ENCODE measurements at regions not wholly inside any gene's neighbourhood (a gene's known extent, or its start where the extent isn't known, plus 50 kb on each side); places are given as distances from the start of the nearest gene placed in this dataset.
"Not testable (repeated sequence)": the region's sequence is repeated elsewhere in the genome, so short reads cannot be mapped to it uniquely, and the experiment has no call there.

DNA sequence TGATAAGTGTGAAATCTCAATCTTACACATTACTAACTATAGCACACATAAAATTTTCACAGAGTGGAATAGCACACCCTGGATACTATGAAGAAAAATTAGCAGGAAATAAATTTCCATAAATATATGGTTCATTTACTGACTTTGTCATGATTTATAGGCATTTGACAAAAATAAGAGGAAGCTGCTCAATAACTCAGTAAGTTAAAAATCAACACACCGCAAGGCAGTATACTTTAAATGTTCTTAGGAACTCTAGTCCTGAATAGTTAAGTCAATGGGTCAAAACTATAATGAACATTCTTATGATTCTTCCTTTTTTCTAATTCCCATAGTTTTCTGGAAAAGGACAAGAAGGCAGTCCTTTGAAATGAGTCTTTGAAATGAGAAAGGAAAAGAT lies 1557.8 kb upstream of the RAG2 start:
- DNase-seq (ENCODE audit: low spot score) = no peak

DNA sequence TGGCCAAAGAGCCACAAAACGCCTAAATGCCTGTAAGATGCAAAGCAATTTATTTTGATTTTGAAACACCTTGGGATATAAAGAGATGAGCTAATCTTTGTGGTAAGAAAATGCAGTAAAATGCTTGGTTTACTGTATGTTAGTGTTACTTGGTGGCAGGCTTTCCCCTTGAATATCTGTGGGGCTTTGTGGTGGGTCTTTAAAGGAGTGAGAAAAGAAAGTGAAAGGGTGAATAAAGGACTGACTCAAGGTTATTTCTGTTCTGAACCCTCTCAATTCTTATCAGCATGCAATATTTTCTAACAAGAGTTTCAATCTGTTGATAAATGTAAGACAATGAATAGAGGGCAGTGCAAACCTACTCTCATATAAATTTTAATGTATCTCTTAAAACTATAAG lies 1555.9 kb upstream of the RAG2 start:
- no peak for DNase-seq (ENCODE audit: low spot score)

DNA sequence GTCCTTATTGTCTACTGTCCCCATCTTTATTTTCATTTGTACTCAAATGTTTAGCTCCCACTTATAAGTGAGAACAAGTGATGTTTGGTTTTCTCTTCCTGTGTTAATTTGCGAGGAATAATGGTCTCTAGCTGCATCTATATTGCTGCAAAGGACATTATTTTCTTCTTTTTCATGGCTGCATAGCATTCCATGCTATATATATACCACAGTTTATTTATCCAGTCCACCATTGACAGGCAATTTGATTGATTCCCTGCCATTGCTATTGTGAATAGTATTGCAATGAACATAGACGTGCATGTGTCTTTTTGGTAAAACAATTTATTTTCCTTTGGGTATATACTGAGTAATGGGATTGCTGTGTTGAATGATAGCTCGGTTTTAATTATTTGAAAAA lies 1545.8 kb upstream of the RAG2 start:
- DNase-seq (ENCODE audit: low spot score) = no peak

DNA sequence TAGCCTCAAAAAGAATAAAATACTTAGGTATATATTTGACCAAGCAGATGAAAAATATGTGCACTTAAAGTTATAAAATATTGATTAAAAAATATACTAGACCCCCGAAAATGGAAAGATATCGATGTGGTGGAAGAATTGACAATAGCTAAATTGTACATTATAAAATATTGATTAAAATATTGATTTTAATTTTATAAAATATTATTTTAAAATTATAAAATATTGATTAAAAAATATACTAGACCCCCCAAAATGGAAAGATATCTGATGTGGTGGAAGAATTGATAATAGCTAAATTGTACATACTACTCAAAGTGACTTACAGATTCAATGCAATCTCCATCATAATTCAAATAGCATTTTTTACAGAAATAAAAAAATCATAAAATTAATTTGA lies 1540.9 kb upstream of the RAG2 start:
- DNase-seq (ENCODE audit: low spot score) = no peak

DNA sequence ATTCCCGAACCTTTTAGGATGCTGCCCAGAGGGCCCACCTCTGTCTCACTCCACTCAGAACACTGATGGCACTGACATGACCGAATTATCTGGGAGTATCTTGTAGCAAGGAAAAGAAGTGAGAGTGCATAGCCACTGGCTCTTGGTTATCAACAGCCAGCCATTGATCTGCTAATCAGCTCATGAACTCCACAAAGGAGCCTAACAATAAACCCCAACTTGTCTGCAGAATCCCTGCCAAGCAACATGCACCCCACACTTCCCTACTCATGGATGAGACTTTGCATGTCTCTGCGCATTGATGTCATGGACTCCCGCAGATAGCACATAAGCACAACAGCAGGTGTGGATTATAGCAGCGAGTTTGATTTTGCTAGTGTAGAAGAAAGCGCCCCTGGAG lies 1538.9 kb upstream of the RAG2 start:
- no peak for DNase-seq (ENCODE audit: low spot score)

DNA sequence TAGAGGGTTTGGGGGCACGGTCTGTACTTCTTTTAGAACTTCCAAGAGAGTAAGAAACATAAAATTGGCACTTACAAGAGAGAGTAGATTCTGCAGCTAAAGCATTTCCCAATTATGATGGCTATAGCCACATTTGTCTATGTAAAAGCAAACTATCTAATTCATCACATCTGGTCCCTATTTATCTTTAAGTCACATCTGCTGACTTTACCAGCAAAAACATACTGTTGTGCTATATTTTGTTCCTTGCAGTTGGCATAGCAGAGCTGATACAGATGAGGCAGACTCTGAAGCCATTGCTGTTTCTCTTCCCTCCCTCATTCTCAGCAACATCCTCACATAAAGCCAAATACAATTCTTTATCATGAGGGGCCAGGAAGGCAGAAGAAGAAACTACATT lies 1533.5 kb upstream of the RAG2 start:
- no peak for DNase-seq (ENCODE audit: low spot score)

DNA sequence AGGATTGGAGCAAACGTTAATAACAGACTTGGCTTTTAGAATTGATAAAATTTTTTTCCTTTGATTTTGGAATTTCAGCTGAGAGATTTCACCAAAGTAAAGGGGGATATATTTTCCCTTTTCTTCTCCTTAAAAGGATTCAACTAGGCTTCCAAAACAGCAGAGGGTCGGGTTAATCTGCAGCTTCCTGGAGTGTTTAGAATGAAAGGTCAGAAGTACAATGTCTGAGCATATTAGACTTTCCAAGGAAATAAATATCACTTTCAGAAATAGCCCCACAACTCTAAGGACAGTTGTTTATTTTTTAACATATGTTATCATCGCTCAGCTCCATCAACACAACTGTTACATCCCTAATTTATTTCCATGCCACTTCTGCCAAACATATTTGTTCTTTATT lies 1532.9 kb upstream of the RAG2 start:
- DNase-seq (ENCODE audit: low spot score) = no peak

DNA sequence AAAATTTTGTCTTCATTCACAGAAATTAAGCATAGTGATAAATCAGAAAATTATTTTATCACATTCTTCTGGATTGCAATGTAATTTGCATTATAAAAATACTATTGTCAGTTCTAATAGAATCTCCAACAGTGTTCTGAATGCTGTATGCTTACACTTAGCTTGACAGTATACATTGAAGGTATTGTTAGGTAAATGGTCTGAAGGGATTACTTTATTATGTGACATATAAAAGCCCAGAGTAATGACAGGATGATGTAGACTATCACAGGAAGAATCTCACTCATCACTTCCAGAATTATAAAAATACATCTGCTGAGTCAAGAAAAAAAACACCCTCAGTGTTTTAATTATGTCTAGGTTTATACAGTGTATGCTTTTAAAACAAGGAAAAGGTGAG lies 1532.5 kb upstream of the RAG2 start:
- DNase-seq (ENCODE audit: low spot score) = no peak

- no peak for DNase-seq (ENCODE audit: low spot score)
Observed at GRCh38 chr11:38123673-38124072, 1525.6 kb upstream of the RAG2 start.

DNA sequence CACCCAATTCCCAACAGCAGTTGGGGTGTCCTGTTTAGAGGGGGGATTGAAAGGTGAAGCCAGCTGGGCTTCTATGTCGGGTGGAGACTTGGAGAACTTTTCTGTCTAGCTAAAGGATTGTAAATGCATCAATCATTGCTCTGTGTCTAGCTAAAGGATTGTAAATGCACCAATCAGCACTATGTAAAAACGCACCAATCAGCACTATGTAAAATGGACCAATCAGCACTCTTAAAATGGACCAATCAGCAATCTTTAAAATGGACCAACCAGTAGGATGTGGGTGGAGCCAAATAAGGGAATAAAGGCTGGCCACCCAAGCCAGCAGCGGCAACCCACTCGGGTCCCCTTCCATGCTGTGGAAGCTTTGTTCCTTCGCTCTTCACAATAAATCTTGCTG lies 1518.6 kb upstream of the RAG2 start:
- DNase-seq (ENCODE audit: low spot score) = not testable (repeated sequence)

DNA sequence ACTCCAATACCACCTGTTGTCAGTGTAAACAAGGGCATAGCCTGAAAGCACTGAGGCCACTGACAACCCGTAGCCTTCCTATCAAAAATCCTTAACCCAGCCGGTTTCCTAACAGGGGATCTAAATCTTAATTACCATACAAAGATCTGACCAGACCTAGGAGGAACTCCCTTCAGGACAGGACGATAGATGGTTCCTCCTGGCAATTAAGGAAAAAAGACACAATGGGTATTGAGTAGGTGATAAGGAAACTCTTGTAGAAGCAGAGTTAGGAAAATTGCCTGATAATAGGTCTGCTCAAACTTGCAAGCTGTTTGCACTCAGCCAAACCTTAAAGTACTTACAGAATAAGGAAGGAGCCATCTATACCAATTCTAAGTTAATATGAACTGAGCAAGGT lies 1517.3 kb upstream of the RAG2 start:
- DNase-seq (ENCODE audit: low spot score) = not testable (repeated sequence)

GRCh38 chr11:38100836-38101462 lies 1502.9 kb upstream of the RAG2 start:
- DNase-seq (ENCODE audit: low spot score) = no peak

DNA sequence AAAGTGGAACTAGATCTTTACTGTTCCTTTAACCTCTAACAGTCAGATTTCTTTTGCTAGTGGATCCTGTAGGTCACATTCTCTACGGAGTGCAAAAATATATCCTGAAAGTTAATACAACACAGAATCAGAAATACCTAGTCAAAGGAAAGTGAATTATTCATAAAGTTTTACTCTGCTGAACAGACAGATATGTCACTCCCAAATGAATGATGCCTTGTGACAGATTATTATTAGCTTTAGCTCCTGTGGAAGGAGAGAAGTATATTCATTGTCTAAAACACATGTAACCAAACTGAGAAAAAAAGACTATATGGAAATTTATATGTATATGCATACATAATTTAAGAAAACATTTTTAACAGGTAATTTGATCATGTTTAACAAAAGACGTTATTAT lies 1497.2 kb upstream of the RAG2 start:
- no peak for DNase-seq (ENCODE audit: low spot score)

DNA sequence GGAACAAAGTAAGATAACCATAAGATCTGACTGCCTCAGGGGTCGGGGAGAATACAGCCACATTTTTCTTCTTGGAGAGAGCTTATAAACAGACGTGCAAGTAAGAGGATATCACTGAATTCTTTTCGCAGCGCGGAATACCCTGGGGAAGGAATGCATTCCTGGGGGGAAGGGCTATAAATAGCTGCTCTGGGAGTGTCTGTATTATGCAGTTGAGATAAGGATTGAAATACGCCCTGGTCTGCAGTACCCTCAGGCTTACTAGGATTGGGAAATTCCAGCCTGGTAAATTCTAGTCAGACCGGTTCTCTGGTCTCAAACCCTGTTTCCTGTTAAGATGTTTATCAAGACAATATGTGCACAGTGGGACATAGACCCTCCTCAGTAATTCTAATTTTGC lies 1491.7 kb upstream of the RAG2 start:
- no peak for DNase-seq (ENCODE audit: low spot score)

DNA sequence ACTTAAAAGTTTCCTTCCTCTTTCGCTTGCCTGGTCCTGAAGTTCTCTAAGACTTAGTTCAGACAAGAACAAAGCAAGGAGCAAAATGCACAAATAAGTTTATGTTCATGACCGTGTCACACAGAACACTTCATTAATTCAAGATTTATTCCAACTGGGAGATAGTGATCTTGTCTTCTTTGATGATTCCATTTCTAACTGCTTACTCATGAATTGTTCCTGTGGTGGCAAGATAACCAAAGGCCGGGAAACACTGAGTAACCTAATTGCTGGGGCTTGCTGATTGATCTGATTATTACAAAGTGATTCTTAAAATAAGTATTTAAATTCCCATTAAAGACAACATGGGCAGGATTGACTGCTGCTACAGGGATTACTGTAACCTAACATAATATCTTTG lies 1462.9 kb upstream of the RAG2 start:
- DNase-seq (ENCODE audit: low spot score) = no peak

DNA sequence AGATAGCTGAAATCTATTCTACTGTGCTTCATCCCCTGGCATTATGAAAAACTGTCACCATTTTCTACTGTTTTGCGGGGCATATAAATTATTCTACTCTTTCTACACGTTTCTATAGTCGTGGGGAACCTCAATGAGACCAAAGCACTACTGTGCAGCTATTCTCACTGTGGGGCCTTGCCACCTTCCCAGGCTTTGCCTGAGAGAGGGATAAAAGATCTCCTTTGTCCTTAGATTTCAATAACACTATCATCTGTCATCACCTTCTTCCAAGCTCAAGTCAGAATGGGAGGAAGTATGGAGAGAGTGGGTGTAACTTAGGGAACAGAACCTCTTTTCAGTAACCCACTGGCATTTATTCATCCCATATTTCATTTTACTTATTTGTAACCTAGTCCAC lies 1462.1 kb upstream of the RAG2 start:
- no peak for DNase-seq (ENCODE audit: low spot score)

- DNase-seq (ENCODE audit: low spot score) = no peak
Observed at GRCh38 chr11:38046571-38047135, 1448.6 kb upstream of the RAG2 start.

DNA sequence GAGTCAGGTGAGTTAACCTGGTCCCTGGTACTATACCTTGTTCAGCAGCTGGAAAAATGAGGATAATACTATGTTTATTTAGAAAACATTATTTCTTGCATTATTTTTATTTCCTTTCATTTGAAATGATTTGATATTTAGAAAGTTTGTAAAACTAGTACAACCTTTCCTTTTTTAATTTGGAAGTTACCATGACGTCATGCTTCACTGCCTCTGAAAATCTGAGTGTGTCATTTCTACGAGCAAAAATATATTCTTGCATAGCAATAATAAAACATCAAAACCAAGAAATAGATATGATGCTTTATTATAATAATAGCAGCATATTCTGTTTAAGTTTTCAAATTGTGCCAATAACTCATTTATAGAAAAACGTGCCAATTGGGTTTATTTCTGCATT lies 1445.0 kb upstream of the RAG2 start:
- no peak for DNase-seq (ENCODE audit: low spot score)

DNA sequence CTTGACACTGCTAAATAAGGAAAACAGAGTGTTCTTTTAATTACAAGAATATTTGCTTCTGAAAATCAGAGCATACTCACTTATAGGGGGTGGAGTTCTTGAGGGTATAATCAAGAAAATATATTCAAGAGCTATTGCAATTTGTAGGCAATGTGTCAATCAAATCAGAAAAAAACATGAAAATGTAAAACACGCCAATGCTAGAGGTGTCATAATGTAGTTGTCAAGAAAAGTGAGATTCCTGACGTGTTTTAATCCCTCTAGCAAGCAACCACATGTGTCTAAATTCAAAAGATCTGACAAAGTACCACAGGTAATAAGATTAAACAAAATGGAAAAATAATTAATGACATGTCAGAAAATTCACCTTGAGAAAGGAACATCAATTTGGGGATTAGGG lies 1440.7 kb upstream of the RAG2 start:
- DNase-seq (ENCODE audit: low spot score) = no peak

- DNase-seq (ENCODE audit: low spot score) = no peak
Observed at GRCh38 chr11:38019072-38019775, 1421.2 kb upstream of the RAG2 start.

DNA sequence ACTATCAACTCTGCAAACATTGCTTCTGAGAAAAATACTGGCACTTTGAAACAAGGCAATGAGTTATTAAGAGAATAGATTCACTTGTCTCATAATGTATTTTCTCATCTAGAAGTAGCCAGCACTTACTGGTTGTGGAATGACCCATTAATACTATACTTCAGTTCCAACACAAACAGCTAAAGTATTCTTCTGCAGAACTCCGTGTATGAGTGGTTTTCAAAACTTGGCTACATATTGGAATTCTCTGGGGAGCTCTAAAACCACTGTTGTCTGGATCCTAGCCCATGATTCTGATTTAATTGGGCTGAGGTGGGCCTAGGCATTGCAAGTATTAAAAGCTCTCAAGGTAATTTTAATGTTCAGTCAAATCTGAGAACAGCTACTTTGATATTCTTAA lies 1416.4 kb upstream of the RAG2 start:
- DNase-seq (ENCODE audit: low spot score) = no peak

DNA sequence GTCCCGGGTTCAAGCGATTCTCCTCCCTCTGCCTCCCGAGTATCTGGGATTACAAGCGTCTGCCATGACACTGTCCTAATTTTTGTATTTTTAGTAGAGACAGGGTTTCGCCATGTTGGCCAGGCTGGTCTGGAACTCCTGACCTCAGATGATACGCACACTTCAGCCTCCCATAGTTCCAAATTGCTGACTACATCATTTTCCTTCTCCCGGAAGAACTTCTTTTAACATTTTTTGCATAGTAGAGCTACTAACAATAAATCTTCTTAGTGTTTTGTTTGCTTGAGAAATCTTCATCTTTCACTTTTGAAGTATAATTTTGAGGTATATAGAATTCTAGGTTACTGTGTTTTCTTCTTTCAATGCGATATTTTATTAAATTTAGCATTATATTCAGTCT lies 1415.1 kb upstream of the RAG2 start:
- DNase-seq (ENCODE audit: low spot score) = no peak

DNA sequence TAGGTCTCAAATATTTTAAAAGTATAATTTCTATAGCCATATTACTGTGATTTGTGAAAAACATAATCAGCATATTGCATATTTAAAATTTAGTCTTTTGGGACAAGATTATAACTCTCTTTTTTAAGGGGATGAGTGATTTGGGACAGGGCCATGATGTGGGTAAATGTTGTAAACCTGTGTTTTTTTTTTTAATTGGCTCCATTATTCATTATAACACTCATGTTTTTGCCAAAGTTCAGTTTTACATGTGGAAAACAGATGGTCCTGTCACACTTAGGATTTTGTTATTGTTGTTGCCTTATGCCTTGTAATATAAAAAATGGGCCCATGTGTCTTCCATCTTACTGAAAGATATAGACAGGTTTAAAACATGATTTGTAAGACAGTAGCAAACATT lies 1413.5 kb upstream of the RAG2 start:
- DNase-seq (ENCODE audit: low spot score) = no peak

GRCh38 chr11:38009932-38010331 lies 1411.9 kb upstream of the RAG2 start:
- DNase-seq (ENCODE audit: low spot score) = no peak
